ENCODE measurements at regions not wholly inside any gene's neighbourhood (a gene's known extent, or its start where the extent isn't known, plus 50 kb on each side); places are given as distances from the start of the nearest gene placed in this dataset.

- TF ChIP-seq POLR2AphosphoS5 (IDR thresholded peaks at IDR 0.05), result no peak
- TF ChIP-seq CTCF (IDR thresholded peaks at IDR 0.05), result no peak
- Histone ChIP-seq H3K4me3 (no peak overlapping the region), H3K27ac (no peak overlapping the region), H3K9me3 (peaks cover 0 to 2% (median 0%) of the 10 kb centered on the region in 4 donors), H3K36me3 (no peaks in the 10 kb centered on the region), H3K4me1 (no peaks in the 10 kb centered on the region), H3K27me3 (no peaks in the 10 kb centered on the region)
- DNase-seq, result no peak
- WGBS, 2 donors, result 87 to 90% methylated on average over 5 of the region's 5 CpGs
- intact Hi-C loops (cut with DNase I), result no loop called here
Measured at GRCh38 chr16:65648101-65648500, 526.2 kb upstream of the CDH11 start.

GRCh38 chr16:65644821-65645220 lies 523.0 kb upstream of the CDH11 start:
- intact Hi-C loops (cut with DNase I), result no loop called here
- WGBS, 2 donors, result 36 to 58% methylated on average over 2 of the region's 2 CpGs
- H3K27ac ChIP-seq, result no peak overlapping the region
- no peaks in the 10 kb centered on the region for H3K27me3 ChIP-seq
- H3K4me1 ChIP-seq, result no peaks in the 10 kb centered on the region
- no peak for TF ChIP-seq EP300 (IDR thresholded peaks at IDR 0.05)
- TF ChIP-seq POLR2A (IDR thresholded peaks at IDR 0.05), result no peak
- no peak for TF ChIP-seq POLR2AphosphoS5 (IDR thresholded peaks at IDR 0.05)
- TF ChIP-seq CTCF (IDR thresholded peaks at IDR 0.05), result no peak
- H3K36me3 ChIP-seq, result no peaks in the 10 kb centered on the region
- no peak for DNase-seq
- H3K4me3 ChIP-seq, result no peak overlapping the region
- H3K9me3 ChIP-seq, result peaks cover 0 to 2% (median 0%) of the 10 kb centered on the region in 4 donors

- H3K4me3 ChIP-seq, result no peak overlapping the region
- H3K36me3 ChIP-seq, result no peaks in the 10 kb centered on the region
- no peak for DNase-seq
- H3K27me3 ChIP-seq, result no peaks in the 10 kb centered on the region
- H3K9me3 ChIP-seq, result peaks cover 0 to 2% (median 0%) of the 10 kb centered on the region in 4 donors
- H3K27ac ChIP-seq, result no peak overlapping the region
- H3K4me1 ChIP-seq, result no peaks in the 10 kb centered on the region
- intact Hi-C loops (cut with DNase I), result no loop called here
- no peak for TF ChIP-seq POLR2A (IDR thresholded peaks at IDR 0.05)
- no peak for TF ChIP-seq POLR2AphosphoS5 (IDR thresholded peaks at IDR 0.05)
- no peak for TF ChIP-seq EP300 (IDR thresholded peaks at IDR 0.05)
- no peak for TF ChIP-seq CTCF (IDR thresholded peaks at IDR 0.05)
- 65 to 70% methylated on average over 3 of the region's 3 CpGs for WGBS, 2 donors
Measured at GRCh38 chr16:65641762-65642289, 520.0 kb upstream of the CDH11 start.

GRCh38 chr16:65641049-65641761 lies 519.3 kb upstream of the CDH11 start:
- no peak for DNase-seq
- 70 to 76% methylated on average over 3 of the region's 3 CpGs for WGBS, 2 donors
- intact Hi-C loops (cut with DNase I), result no loop called here
- Histone ChIP-seq H3K36me3 (no peaks in the 10 kb centered on the region), H3K27ac (no peak overlapping the region), H3K4me3 (no peak overlapping the region), H3K9me3 (no peaks in the 10 kb centered on the region), H3K27me3 (no peaks in the 10 kb centered on the region), H3K4me1 (no peaks in the 10 kb centered on the region)
- TF ChIP-seq POLR2A (IDR thresholded peaks at IDR 0.05) (no peak), EP300 (IDR thresholded peaks at IDR 0.05) (no peak)

- no peaks in the 10 kb centered on the region for H3K27me3 ChIP-seq
- DNase-seq, result no peak
- H3K27ac ChIP-seq, result no peak overlapping the region
- no peaks in the 10 kb centered on the region for H3K9me3 ChIP-seq
- H3K36me3 ChIP-seq, result no peaks in the 10 kb centered on the region
- 94 to 96% methylated on average over 1 of the region's 1 CpG for WGBS, 2 donors
- H3K4me3 ChIP-seq, result no peak overlapping the region
- TF ChIP-seq CTCF (IDR thresholded peaks at IDR 0.05) (no peak), POLR2A (IDR thresholded peaks at IDR 0.05) (no peak), EP300 (IDR thresholded peaks at IDR 0.05) (no peak), POLR2AphosphoS5 (IDR thresholded peaks at IDR 0.05) (no peak)
- H3K4me1 ChIP-seq, result no peaks in the 10 kb centered on the region
- intact Hi-C loops (cut with DNase I), result no loop called here
Measured at GRCh38 chr16:65634833-65635232, 513.0 kb upstream of the CDH11 start.
